ENCODE measurements at regions not wholly inside any gene's neighbourhood (a gene's known extent, or its start where the extent isn't known, plus 50 kb on each side); places are given as distances from the start of the nearest gene placed in this dataset.

DNA sequence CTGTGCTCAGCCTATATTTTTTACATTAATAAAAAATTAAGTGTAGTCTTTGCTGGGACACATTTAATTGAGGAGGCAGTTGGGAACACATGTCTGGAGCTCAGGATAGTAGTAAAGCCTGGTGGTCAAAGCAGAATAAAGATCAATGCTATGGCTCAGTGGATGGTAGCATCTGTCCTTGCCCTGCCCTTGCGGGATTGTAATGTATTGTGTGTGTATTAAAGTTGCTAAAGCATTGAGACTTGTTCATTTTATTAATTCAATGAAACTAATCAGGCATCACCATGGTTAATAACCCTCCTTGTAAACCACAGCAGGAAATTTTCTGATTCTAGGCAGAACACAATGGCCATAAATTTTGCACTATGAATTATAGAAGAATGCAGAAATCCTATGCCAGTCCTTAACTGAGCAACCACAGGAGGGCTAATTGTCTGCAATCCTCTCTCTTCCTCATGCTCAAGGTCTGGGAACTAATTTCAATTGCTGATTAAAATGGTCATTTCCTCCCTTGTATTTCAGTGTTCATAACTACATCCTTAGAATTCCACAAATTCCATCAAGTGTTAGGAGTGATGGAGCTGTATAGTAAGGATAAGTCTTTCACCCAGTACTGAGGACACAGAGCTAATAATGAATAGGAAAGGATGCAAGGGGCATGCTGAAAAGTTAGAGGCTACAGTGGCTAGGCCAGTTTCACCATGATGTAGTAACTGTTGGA, 403.2 kb upstream of the DDI1 start:
- no peak for TF ChIP-seq JUN (CRISPR knock-in tag; IDR thresholded peaks at IDR 0.05)
- TF ChIP-seq MBD4 (IDR thresholded peaks at IDR 0.05; ENCODE audit: borderline replicate concordance, low read length), result no peak
- TF ChIP-seq POLR2A (IDR thresholded peaks at IDR 0.05; ENCODE audit: insufficient read depth in 1 of 2, low read depth in 2 of 2, low read length in 2 of 2), result no peak
- TF ChIP-seq ZNF350 (CRISPR knock-in tag; IDR thresholded peaks at IDR 0.05; ENCODE audit: borderline replicate concordance, low read depth), result no peak
- TF ChIP-seq KLF6 (CRISPR knock-in tag; IDR thresholded peaks at IDR 0.05), result no peak
- no peak for TF ChIP-seq PHF8 (CRISPR knock-in tag; IDR thresholded peaks at IDR 0.05)
- TF ChIP-seq MTA3 (CRISPR knock-in tag; IDR thresholded peaks at IDR 0.05), result no peak
- TF ChIP-seq SMAD3 (CRISPR knock-in tag; IDR thresholded peaks at IDR 0.05), result no peak
- no peak for TF ChIP-seq EP300 (IDR thresholded peaks at IDR 0.05; ENCODE audit: low read depth in 2 of 2, low read length in 2 of 2)
- no peak for TF ChIP-seq EP300 (CRISPR knock-in tag; IDR thresholded peaks at IDR 0.05; ENCODE audit: borderline replicate concordance)
- no peak for TF ChIP-seq MXI1 (IDR thresholded peaks at IDR 0.05; ENCODE audit: borderline replicate concordance, low read depth, low read length)
- no peak for TF ChIP-seq PPARG (CRISPR knock-in tag; conservative IDR thresholded peaks at IDR 0.05)

All from HepG2 (cell line).